ENCODE measurements at regions not wholly inside any gene's neighbourhood (a gene's known extent, or its start where the extent isn't known, plus 50 kb on each side); places are given as distances from the start of the nearest gene placed in this dataset.
A peak's percentile ranks its signal among the peaks of the same experiment; 100 is the strongest.

- intact Hi-C loops (cut with DNase I): no loop called here
- Histone ChIP-seq H3K4me1 (peaks cover 0 to 5% (median 0%) of the 10 kb centered on the region in 9 donors), H3K9me3 (peaks cover 0 to 11% (median 0%) of the 10 kb centered on the region in 11 donors), H3K4me3 (no peak overlapping the region), H3K36me3 (no peaks in the 10 kb centered on the region), H3K27me3 (no peaks in the 10 kb centered on the region), H3K27ac (no peak overlapping the region)
- ATAC-seq (peak in 2 of 8 donors; percentile 19 to 80), DNase-seq (no peak)
- TF ChIP-seq, protein P1, sequence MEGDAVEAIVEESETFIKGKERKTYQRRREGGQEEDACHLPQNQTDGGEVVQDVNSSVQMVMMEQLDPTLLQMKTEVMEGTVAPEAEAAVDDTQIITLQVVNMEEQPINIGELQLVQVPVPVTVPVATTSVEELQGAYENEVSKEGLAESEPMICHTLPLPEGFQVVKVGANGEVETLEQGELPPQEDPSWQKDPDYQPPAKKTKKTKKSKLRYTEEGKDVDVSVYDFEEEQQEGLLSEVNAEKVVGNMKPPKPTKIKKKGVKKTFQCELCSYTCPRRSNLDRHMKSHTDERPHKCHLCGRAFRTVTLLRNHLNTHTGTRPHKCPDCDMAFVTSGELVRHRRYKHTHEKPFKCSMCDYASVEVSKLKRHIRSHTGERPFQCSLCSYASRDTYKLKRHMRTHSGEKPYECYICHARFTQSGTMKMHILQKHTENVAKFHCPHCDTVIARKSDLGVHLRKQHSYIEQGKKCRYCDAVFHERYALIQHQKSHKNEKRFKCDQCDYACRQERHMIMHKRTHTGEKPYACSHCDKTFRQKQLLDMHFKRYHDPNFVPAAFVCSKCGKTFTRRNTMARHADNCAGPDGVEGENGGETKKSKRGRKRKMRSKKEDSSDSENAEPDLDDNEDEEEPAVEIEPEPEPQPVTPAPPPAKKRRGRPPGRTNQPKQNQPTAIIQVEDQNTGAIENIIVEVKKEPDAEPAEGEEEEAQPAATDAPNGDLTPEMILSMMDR (IDR thresholded peaks at IDR 0.05): no peak
Observed at GRCh38 chr1:79312438-79312837, 305.9 kb upstream of the ADGRL4 start.

DNA sequence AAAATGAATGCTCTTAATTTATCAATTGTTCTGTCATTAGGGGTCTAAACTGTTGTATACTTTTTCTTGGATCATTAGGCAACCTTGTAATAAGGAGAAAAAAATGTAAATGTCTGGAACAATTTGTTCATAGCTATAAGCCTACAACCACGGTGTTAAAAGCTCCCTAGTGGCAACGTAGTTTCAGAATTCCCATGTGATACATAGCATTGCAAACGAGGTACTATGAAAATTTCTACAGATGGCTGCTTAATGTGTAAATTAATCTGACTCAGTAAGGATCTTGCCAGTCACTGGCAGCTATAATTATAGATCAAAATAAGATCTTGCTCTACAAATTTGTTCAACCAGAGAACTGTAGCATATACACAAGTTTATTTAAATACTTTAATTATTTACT, 304.1 kb upstream of the ADGRL4 start:
- Histone ChIP-seq H3K27ac (no peak overlapping the region), H3K9me3 (peaks cover 0 to 11% (median 0%) of the 10 kb centered on the region in 11 donors), H3K27me3 (no peaks in the 10 kb centered on the region), H3K36me3 (no peaks in the 10 kb centered on the region), H3K4me3 (no peak overlapping the region), H3K4me1 (peaks cover 0 to 4% (median 0%) of the 10 kb centered on the region in 9 donors)
- WGBS, 2 donors: 66 to 70% methylated on average over 3 of the region's 3 CpGs
- ATAC-seq: no peak
- no peak for DNase-seq
- intact Hi-C loops (cut with DNase I): no loop called here
- TF ChIP-seq, protein P1 (IDR thresholded peaks at IDR 0.05): no peak

GRCh38 chr1:79304131-79304530, 297.6 kb upstream of the ADGRL4 start:
- DNase-seq (no peak), ATAC-seq (no peak)
- no peaks in the 10 kb centered on the region for H3K36me3 ChIP-seq
- H3K27ac ChIP-seq: no peak overlapping the region
- no peaks in the 10 kb centered on the region for H3K27me3 ChIP-seq
- H3K4me3 ChIP-seq: no peak overlapping the region
- 86 to 87% methylated on average over 3 of the region's 3 CpGs for whole genome bisulfite sequencing, 2 donors
- no peaks in the 10 kb centered on the region for H3K4me1 ChIP-seq
- peaks cover 0 to 5% (median 0%) of the 10 kb centered on the region in 11 donors for H3K9me3 ChIP-seq
- TF ChIP-seq, protein P1 (IDR thresholded peaks at IDR 0.05): no peak
- intact Hi-C loops (cut with DNase I): no loop called here

- intact Hi-C loops (cut with DNase I): no loop called here
- H3K27ac ChIP-seq: no peak overlapping the region
- H3K4me1 ChIP-seq: no peaks in the 10 kb centered on the region
- no peak for ATAC-seq
- H3K4me3 ChIP-seq: no peak overlapping the region
- TF ChIP-seq, protein P1 (IDR thresholded peaks at IDR 0.05): no peak
- 93 to 95% methylated on average over 2 of the region's 2 CpGs for WGBS, 2 donors
- H3K9me3 ChIP-seq: no peaks in the 10 kb centered on the region
- no peaks in the 10 kb centered on the region for H3K27me3 ChIP-seq
- H3K36me3 ChIP-seq: no peaks in the 10 kb centered on the region
- DNase-seq: no peak
Observed at GRCh38 chr1:79303040-79303439, 296.5 kb upstream of the ADGRL4 start.
